Neural cell (in vitro differentiated cells): ENCODE measurements at regions not wholly inside any gene's neighbourhood (a gene's known extent, or its start where the extent isn't known, plus 50 kb on each side); places are given as distances from the start of the nearest gene placed in this dataset.

Source experiments
- H2AFZ ChIP-seq: fragments of 200-600, 300-800 bp; sonication (generic), shearing (Covaris generic); 2 replicates; pipeline ENCODE4 v1.6.0; 2014; ENCODE audit warnings: low read depth, mild to moderate bottlenecking, antibody characterized with exemption, low read length, moderate library complexity
- H3F3A ChIP-seq: fragments of 200-600 bp; shearing (Covaris generic); 2 replicates; pipeline ENCODE4 v1.6.1; 2016; ENCODE audit warnings: mild to moderate bottlenecking, moderate library complexity, mixed read lengths, antibody characterized with exemption, low read length; ENCODE audit not compliant: insufficient read depth, poor library complexity, severe bottlenecking
- H3K27ac ChIP-seq: fragments of 200-600, 300-800 bp; sonication (generic), shearing (Covaris generic); 2 replicates; pipeline ENCODE4 v1.5.1; 2014; ENCODE audit warnings: mild to moderate bottlenecking, low read length, moderate library complexity
- H3K27me3 ChIP-seq: fragments of 300-800, 200-600 bp; sonication (generic), shearing (Covaris generic); 2 replicates; pipeline ENCODE4 v1.6.0; 2014; ENCODE audit warnings: mild to moderate bottlenecking, low read depth, low read length, moderate library complexity; ENCODE audit not compliant: insufficient read depth
- H3K36me3 ChIP-seq: fragments of 300-800, 200-600 bp; sonication (generic), shearing (Covaris generic); 2 replicates; pipeline ENCODE4 v1.5.1; 2014; ENCODE audit warnings: mild to moderate bottlenecking, antibody characterized with exemption, low read length, moderate library complexity; ENCODE audit not compliant: insufficient read depth
- H3K4me2 ChIP-seq: fragments of 300-800, 200-600 bp; sonication (generic), shearing (Covaris generic); 2 replicates; pipeline ENCODE4 v1.6.0; 2014; ENCODE audit warnings: mild to moderate bottlenecking, low read length
- H3K4me3 ChIP-seq: fragments of 300-800, 200-600 bp; sonication (generic), shearing (Covaris generic); 2 replicates; pipeline ENCODE4 v1.5.1; 2014; ENCODE audit warnings: mild to moderate bottlenecking, low read length, moderate library complexity
- H3K79me2 ChIP-seq: fragments of 200-600 bp; shearing (Covaris generic); replicated peaks from 2 replicates; pipeline ENCODE4 v1.6.0; 2014; ENCODE audit warnings: mild to moderate bottlenecking, low read length, moderate library complexity; ENCODE audit not compliant: insufficient read depth
- H3K9ac ChIP-seq: fragments of 300-800, 200-600 bp; sonication (generic), shearing (Covaris generic); 2 replicates; pipeline ENCODE4 v1.6.1; 2016; ENCODE audit warnings: mild to moderate bottlenecking, low read length, mixed read lengths
- H3K9me2 ChIP-seq: fragments of 200-600 bp; shearing (Covaris generic); 2 replicates; pipeline ENCODE4 v1.6.1; 2016; ENCODE audit warnings: mild to moderate bottlenecking, low read length, mixed read lengths; ENCODE audit not compliant: insufficient read depth
- H3K9me3 ChIP-seq: fragments of 200-600, 300-800 bp; sonication (generic), shearing (Covaris generic); 2 replicates; pipeline ENCODE4 v1.6.1; 2016; ENCODE audit warnings: mild to moderate bottlenecking, mixed run types, low read length, moderate library complexity, mixed read lengths
- H4K20me1 ChIP-seq: fragments of 200-600 bp; shearing (Covaris generic); 2 replicates; pipeline ENCODE4 v1.6.1; 2016; ENCODE audit warnings: mild to moderate bottlenecking, mixed run types; ENCODE audit not compliant: insufficient read depth
- EP300 ChIP-seq: fragments of 450-650 bp; conservative IDR thresholded peaks from 2 replicates; pipeline ENCODE4 v1.6.1; 2014; ENCODE audit warnings: antibody characterized with exemption, mild to moderate bottlenecking, moderate library complexity; ENCODE audit not compliant: poor library complexity, severe bottlenecking
- EZH2 ChIP-seq: fragments of 200-600, 300-800 bp; shearing (Covaris generic), sonication (generic); IDR thresholded peaks from 2 replicates; pipeline ENCODE4 v1.6.1; 2014; ENCODE audit warnings: antibody characterized with exemption, low read length, borderline replicate concordance, mild to moderate bottlenecking; ENCODE audit not compliant: insufficient read depth, poor library complexity, severe bottlenecking
- MXI1 ChIP-seq: fragments of 450-650 bp; conservative IDR thresholded peaks from 2 replicates; pipeline ENCODE4 v1.6.1; 2014; ENCODE audit warnings: antibody characterized with exemption, mild to moderate bottlenecking; ENCODE audit not compliant: poor library complexity, severe bottlenecking
- POLR2AphosphoS5 ChIP-seq: IDR thresholded peaks from 2 replicates; pipeline ENCODE4 v1.6.1; 2012
- RAD21 ChIP-seq: fragments of 450-650 bp; conservative IDR thresholded peaks from 2 replicates; pipeline ENCODE4 v1.6.1; 2014; ENCODE audit warnings: antibody characterized with exemption, mild to moderate bottlenecking, moderate library complexity
- SMC3 ChIP-seq: fragments of 450-650 bp; conservative IDR thresholded peaks from 2 replicates; pipeline ENCODE4 v1.6.1; 2014; ENCODE audit warnings: antibody characterized with exemption, mild to moderate bottlenecking, moderate library complexity; ENCODE audit not compliant: poor library complexity
- TAF1 ChIP-seq: IDR thresholded peaks from 2 replicates; pipeline ENCODE4 v1.6.1; 2012; ENCODE audit warnings: low read depth
- TF ChIP-seq, protein P1 (sequence below): fragments of 450-650 bp; IDR thresholded peaks from 2 replicates; pipeline ENCODE4 v1.5.1; 2014; ENCODE audit warnings: antibody characterized with exemption, mild to moderate bottlenecking, moderate library complexity; ENCODE audit not compliant: poor library complexity, severe bottlenecking
- TF ChIP-seq, protein P2 (sequence below): IDR thresholded peaks from 2 replicates; pipeline ENCODE4 v1.6.1; 2012; ENCODE audit warnings: borderline replicate concordance

DNA sequence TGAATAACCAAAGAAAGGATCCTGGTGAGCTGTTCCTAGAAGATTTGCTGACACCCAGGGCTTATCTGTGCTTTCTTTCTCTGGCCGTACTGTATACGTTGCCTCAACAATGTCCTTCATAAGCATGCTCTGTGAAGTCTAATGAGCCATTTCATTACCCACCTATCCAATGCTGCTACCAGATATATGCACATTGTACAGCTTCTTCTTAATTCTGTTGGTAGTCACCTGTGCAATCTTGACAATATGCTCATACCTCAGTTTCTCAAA, 731.8 kb upstream of the NCAM2 start:
- no peak overlapping the region for H3K4me3 ChIP-seq
- H3K79me2 ChIP-seq, result no peaks in the 10 kb centered on the region
- no peak overlapping the region for H2AFZ ChIP-seq
- no peaks in the 10 kb centered on the region for H4K20me1 ChIP-seq
- no peaks in the 10 kb centered on the region for H3K9me3 ChIP-seq
- H3F3A ChIP-seq, result no peaks in the 10 kb centered on the region
- no peak overlapping the region for H3K27ac ChIP-seq
- H3K36me3 ChIP-seq, result no peaks in the 10 kb centered on the region
- TF ChIP-seq TAF1 (no peak), POLR2AphosphoS5 (no peak), EZH2 (no peak), MXI1 (no peak), RAD21 (no peak)
- TF ChIP-seq, protein P1, sequence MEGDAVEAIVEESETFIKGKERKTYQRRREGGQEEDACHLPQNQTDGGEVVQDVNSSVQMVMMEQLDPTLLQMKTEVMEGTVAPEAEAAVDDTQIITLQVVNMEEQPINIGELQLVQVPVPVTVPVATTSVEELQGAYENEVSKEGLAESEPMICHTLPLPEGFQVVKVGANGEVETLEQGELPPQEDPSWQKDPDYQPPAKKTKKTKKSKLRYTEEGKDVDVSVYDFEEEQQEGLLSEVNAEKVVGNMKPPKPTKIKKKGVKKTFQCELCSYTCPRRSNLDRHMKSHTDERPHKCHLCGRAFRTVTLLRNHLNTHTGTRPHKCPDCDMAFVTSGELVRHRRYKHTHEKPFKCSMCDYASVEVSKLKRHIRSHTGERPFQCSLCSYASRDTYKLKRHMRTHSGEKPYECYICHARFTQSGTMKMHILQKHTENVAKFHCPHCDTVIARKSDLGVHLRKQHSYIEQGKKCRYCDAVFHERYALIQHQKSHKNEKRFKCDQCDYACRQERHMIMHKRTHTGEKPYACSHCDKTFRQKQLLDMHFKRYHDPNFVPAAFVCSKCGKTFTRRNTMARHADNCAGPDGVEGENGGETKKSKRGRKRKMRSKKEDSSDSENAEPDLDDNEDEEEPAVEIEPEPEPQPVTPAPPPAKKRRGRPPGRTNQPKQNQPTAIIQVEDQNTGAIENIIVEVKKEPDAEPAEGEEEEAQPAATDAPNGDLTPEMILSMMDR, result no peak
- no peak overlapping the region for H3K4me2 ChIP-seq
- no peaks in the 10 kb centered on the region for H3K9me2 ChIP-seq
- H3K27me3 ChIP-seq, result no peaks in the 10 kb centered on the region
- no peak overlapping the region for H3K9ac ChIP-seq

DNA sequence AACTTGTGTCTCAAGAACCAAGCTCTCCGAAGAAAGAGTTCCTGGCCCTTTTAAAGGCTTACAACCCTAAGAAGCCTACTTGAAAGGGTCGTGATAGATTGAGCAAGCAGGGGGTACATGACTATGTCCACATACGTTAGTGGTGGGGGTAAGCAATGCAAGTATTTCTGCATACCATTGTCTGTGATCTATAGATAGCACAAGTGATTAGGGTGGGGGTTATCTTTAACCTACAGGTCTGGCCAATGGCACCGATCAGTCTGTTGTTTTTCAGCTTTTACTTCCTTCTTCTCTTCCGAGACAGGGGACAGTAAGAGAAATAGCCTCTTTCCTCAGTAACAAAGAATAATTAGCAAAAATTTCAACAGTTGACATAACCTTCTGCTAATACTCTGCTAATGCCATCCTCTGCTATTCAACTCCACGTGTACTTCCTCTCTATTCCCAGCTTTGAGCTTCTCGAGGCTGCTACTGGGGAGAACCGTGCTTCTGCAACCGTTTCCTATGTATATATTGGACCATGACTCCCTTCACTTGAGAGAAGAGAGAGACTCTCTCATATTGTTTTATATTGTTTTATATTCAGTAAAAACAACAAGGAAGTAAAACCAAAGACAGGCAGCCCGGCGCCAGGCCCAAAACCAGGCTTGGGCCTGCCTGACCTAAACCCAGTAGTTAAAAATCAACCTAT, 727.7 kb upstream of the NCAM2 start:
- no peak overlapping the region for H3K4me3 ChIP-seq
- no peaks in the 10 kb centered on the region for H3K36me3 ChIP-seq
- H3F3A ChIP-seq, result no peaks in the 10 kb centered on the region
- H2AFZ ChIP-seq, result no peak overlapping the region
- H3K9me2 ChIP-seq, result no peaks in the 10 kb centered on the region
- no peaks in the 10 kb centered on the region for H3K27me3 ChIP-seq
- no peaks in the 10 kb centered on the region for H3K79me2 ChIP-seq
- H3K9ac ChIP-seq, result no peak overlapping the region
- no peaks in the 10 kb centered on the region for H4K20me1 ChIP-seq
- no peaks in the 10 kb centered on the region for H3K9me3 ChIP-seq
- H3K4me2 ChIP-seq, result no peak overlapping the region
- TF ChIP-seq EZH2, result no peak
- TF ChIP-seq POLR2AphosphoS5, result no peak
- no peak for TF ChIP-seq EP300
- no peak for TF ChIP-seq TAF1
- TF ChIP-seq, protein P2, sequence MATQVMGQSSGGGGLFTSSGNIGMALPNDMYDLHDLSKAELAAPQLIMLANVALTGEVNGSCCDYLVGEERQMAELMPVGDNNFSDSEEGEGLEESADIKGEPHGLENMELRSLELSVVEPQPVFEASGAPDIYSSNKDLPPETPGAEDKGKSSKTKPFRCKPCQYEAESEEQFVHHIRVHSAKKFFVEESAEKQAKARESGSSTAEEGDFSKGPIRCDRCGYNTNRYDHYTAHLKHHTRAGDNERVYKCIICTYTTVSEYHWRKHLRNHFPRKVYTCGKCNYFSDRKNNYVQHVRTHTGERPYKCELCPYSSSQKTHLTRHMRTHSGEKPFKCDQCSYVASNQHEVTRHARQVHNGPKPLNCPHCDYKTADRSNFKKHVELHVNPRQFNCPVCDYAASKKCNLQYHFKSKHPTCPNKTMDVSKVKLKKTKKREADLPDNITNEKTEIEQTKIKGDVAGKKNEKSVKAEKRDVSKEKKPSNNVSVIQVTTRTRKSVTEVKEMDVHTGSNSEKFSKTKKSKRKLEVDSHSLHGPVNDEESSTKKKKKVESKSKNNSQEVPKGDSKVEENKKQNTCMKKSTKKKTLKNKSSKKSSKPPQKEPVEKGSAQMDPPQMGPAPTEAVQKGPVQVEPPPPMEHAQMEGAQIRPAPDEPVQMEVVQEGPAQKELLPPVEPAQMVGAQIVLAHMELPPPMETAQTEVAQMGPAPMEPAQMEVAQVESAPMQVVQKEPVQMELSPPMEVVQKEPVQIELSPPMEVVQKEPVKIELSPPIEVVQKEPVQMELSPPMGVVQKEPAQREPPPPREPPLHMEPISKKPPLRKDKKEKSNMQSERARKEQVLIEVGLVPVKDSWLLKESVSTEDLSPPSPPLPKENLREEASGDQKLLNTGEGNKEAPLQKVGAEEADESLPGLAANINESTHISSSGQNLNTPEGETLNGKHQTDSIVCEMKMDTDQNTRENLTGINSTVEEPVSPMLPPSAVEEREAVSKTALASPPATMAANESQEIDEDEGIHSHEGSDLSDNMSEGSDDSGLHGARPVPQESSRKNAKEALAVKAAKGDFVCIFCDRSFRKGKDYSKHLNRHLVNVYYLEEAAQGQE, result no peak
- TF ChIP-seq MXI1, result no peak
- TF ChIP-seq RAD21, result no peak
- no peak for TF ChIP-seq SMC3
- TF ChIP-seq, protein P1, result no peak
- no peak overlapping the region for H3K27ac ChIP-seq
